IMR-90 (cell line): ENCODE measurements at regions not wholly inside any gene's neighbourhood (a gene's known extent, or its start where the extent isn't known, plus 50 kb on each side); places are given as distances from the start of the nearest gene placed in this dataset.

Experiments used
- ATAC-seq: fragments of 200-7000 bp; cut with Tn5 transposase; 2 replicates; pipeline ENCODE4 v1.9.1; 2020; ENCODE audit warnings: low read depth, mild to moderate bottlenecking, moderate library complexity
- BruUV-seq: library from RNA; stranded (reverse); fragments of 400-500 nt; replicated peaks from 2 replicates; lab custom pipeline; 2021; lab: Mats Ljungman, UMichigan
- CTCF ChIA-PET: fragments of 300-600 bp; formaldehyde crosslinking; extraction: SDS; loops from one replicate; lab custom pipeline; 2021; ENCODE audit warnings: antibody characterized with exemption; lab: Yijun Ruan, JAX
- POLR2A ChIA-PET: fragments of 300-600 bp; sonication (Branson Sonifier 250); formaldehyde crosslinking; loops from one replicate; lab custom pipeline; 2022; ENCODE audit warnings: antibody characterized with exemption; ENCODE audit not compliant: unreplicated experiment; lab: Charles Lee
- DNase-seq: peaks from one replicate; pipeline ENCODE4 v3.0.0; 2013
- H2AFZ ChIP-seq: replicated peaks from 2 replicates; pipeline ENCODE3; 2013; ENCODE audit warnings: low read length, mild to moderate bottlenecking; ENCODE audit not compliant: poor library complexity
- H2AK5ac ChIP-seq: 2 replicates; pipeline ENCODE4 v1.6.1; 2013; ENCODE audit warnings: low read depth, low read length, inconsistent platforms
- H2AK9ac ChIP-seq: replicated peaks from 2 replicates; pipeline ENCODE3; 2013; ENCODE audit warnings: mild to moderate bottlenecking, low read depth, low read length, moderate library complexity; ENCODE audit not compliant: poor library complexity
- H2BK120ac ChIP-seq: 2 replicates; pipeline ENCODE4 v1.6.1; 2013; ENCODE audit warnings: low read depth, low read length, inconsistent platforms
- H2BK15ac ChIP-seq: 3 replicates; pipeline ENCODE4 v1.6.1; 2013; ENCODE audit warnings: low read depth, low read length, inconsistent platforms
- H2BK20ac ChIP-seq: 2 replicates; pipeline ENCODE4 v1.6.1; 2013; ENCODE audit warnings: low read depth, mild to moderate bottlenecking, inconsistent platforms, low read length, moderate library complexity
- H2BK5ac ChIP-seq: 2 replicates; pipeline ENCODE4 v1.6.1; 2013; ENCODE audit warnings: mild to moderate bottlenecking, low read depth, low read length, inconsistent platforms; ENCODE audit not compliant: poor library complexity, severe bottlenecking
- H3K14ac ChIP-seq: replicated peaks from 2 replicates; pipeline ENCODE4 v1.6.1; 2013; ENCODE audit warnings: low read depth, low read length, inconsistent platforms
- H3K18ac ChIP-seq: 2 replicates; pipeline ENCODE4 v1.6.1; 2013; ENCODE audit warnings: low read depth, low read length, control low read depth
- H3K23ac ChIP-seq: 2 replicates; pipeline ENCODE4 v1.6.1; 2013; ENCODE audit warnings: low read depth, low read length, inconsistent platforms
- H3K27ac ChIP-seq: 2 replicates; pipeline ENCODE4 v1.5.1; 2013; ENCODE audit warnings: mild to moderate bottlenecking, control low read depth, low read length; ENCODE audit not compliant: insufficient read depth
- H3K27me3 ChIP-seq: 2 replicates; pipeline ENCODE4 v1.6.1; 2013; ENCODE audit warnings: low read length; ENCODE audit not compliant: control insufficient read depth, insufficient read depth
- H3K36me3 ChIP-seq: 2 replicates; pipeline ENCODE4 v1.6.1; 2013; ENCODE audit warnings: low read length, mixed read lengths; ENCODE audit not compliant: control insufficient read depth, insufficient read depth
- H3K4ac ChIP-seq: 2 replicates; pipeline ENCODE4 v1.6.1; 2013; ENCODE audit warnings: low read depth, low read length, inconsistent platforms
- H3K4me1 ChIP-seq: 2 replicates; pipeline ENCODE4 v1.6.1; 2013; ENCODE audit warnings: low read length, mixed read lengths; ENCODE audit not compliant: control insufficient read depth, insufficient read depth
- H3K4me2 ChIP-seq: 2 replicates; pipeline ENCODE4 v1.6.1; 2013; ENCODE audit warnings: low read depth, mild to moderate bottlenecking, control low read depth, low read length, moderate library complexity
- H3K4me3 ChIP-seq: 2 replicates; pipeline ENCODE4 v1.5.1; 2013; ENCODE audit warnings: low read depth, mild to moderate bottlenecking, control low read depth, low read length, moderate library complexity; ENCODE audit not compliant: insufficient read depth
- H3K56ac ChIP-seq: 2 replicates; pipeline ENCODE4 v1.6.1; 2013; ENCODE audit warnings: low read length, inconsistent platforms; ENCODE audit not compliant: insufficient read depth; ENCODE audit errors: extremely low read depth
- H3K79me1 ChIP-seq, 2 experiments: 2 replicates each; pipeline ENCODE4 v1.6.1; 2013; ENCODE audit warnings: low read length in 2 of 2, inconsistent platforms in 1 of 2, low read depth in 1 of 2
- H3K9ac ChIP-seq: 2 replicates; pipeline ENCODE4 v1.6.1; 2013; ENCODE audit warnings: low read depth, low read length, control low read depth
- H3K9me1 ChIP-seq: 2 replicates; pipeline ENCODE4 v1.6.1; 2013; ENCODE audit warnings: low read length, inconsistent platforms; ENCODE audit not compliant: insufficient read depth
- H3K9me3 ChIP-seq: 2 replicates; pipeline ENCODE4 v1.6.1; 2013; ENCODE audit warnings: low read length; ENCODE audit not compliant: control insufficient read depth, insufficient read depth
- H4K20me1 ChIP-seq: 2 replicates; pipeline ENCODE4 v1.6.1; 2013; ENCODE audit warnings: low read length, inconsistent platforms; ENCODE audit not compliant: insufficient read depth
- H4K5ac ChIP-seq: 2 replicates; pipeline ENCODE4 v1.6.1; 2013; ENCODE audit warnings: mild to moderate bottlenecking, low read depth, low read length, control low read depth
- H4K8ac ChIP-seq, 2 experiments: 2 replicates each; pipeline ENCODE4 v1.6.1; 2013; ENCODE audit warnings: low read depth in 2 of 2, low read length in 2 of 2, control low read depth in 1 of 2, inconsistent platforms in 1 of 2
- H4K91ac ChIP-seq: 2 replicates; pipeline ENCODE4 v1.6.1; 2013; ENCODE audit warnings: low read depth, low read length, inconsistent platforms; ENCODE audit not compliant: insufficient read depth
- BHLHE40 ChIP-seq: fragments of 150-350 bp; IDR thresholded peaks from 2 replicates; pipeline ENCODE4 v1.6.1; 2016; ENCODE audit warnings: mild to moderate bottlenecking, low read depth, low read length
- CHD1 ChIP-seq: IDR thresholded peaks from 2 replicates; pipeline ENCODE4 v1.6.1; 2012; ENCODE audit warnings: low read depth, low read length, improper control_type of control experiment
- ELK1 ChIP-seq: fragments of 150-350 bp; IDR thresholded peaks from 2 replicates; pipeline ENCODE4 v1.6.1; 2016; ENCODE audit warnings: low read depth, mild to moderate bottlenecking, low read length, moderate library complexity, borderline replicate concordance
- FOS ChIP-seq: fragments of 150-350 bp; IDR thresholded peaks from 2 replicates; pipeline ENCODE4 v1.6.1; 2016; ENCODE audit warnings: low read depth, low read length
- MAFK ChIP-seq: IDR thresholded peaks from 2 replicates; pipeline ENCODE4 v1.6.1; 2012; ENCODE audit warnings: low read depth, low read length, improper control_type of control experiment
- MAZ ChIP-seq: IDR thresholded peaks from 2 replicates; pipeline ENCODE4 v1.6.1; 2012; ENCODE audit warnings: low read depth, mild to moderate bottlenecking, low read length, improper control_type of control experiment, moderate library complexity, borderline replicate concordance
- MXI1 ChIP-seq: IDR thresholded peaks from 2 replicates; pipeline ENCODE4 v1.6.1; 2012; ENCODE audit warnings: low read depth, mild to moderate bottlenecking, low read length, moderate library complexity, borderline replicate concordance
- NFE2L2 ChIP-seq: fragments of 150-350 bp; IDR thresholded peaks from 2 replicates; pipeline ENCODE4 v1.6.1; 2016; ENCODE audit warnings: low read depth, mild to moderate bottlenecking, low read length
- POLR2A ChIP-seq: IDR thresholded peaks from 2 replicates; pipeline ENCODE4 v1.6.1; 2012; ENCODE audit warnings: mild to moderate bottlenecking, low read depth, low read length
- RAD21 ChIP-seq: IDR thresholded peaks from 2 replicates; pipeline ENCODE4 v1.6.1; 2012; ENCODE audit warnings: low read length, improper control_type of control experiment
- RCOR1 ChIP-seq: IDR thresholded peaks from 2 replicates; pipeline ENCODE4 v1.6.1; 2012; ENCODE audit warnings: mild to moderate bottlenecking, low read length, improper control_type of control experiment; ENCODE audit not compliant: insufficient replicate concordance
- RFX5 ChIP-seq: IDR thresholded peaks from 2 replicates; pipeline ENCODE4 v1.8.0; 2012; ENCODE audit warnings: low read depth, mild to moderate bottlenecking, low read length, moderate library complexity
- SMC3 ChIP-seq: fragments of 150-350 bp; IDR thresholded peaks from 2 replicates; pipeline ENCODE4 v1.6.1; 2016; ENCODE audit warnings: low read depth, mild to moderate bottlenecking, antibody characterized with exemption, low read length, moderate library complexity
- USF2 ChIP-seq: fragments of 150-350 bp; IDR thresholded peaks from 2 replicates; pipeline ENCODE4 v1.6.1; 2017; ENCODE audit warnings: mild to moderate bottlenecking, antibody characterized with exemption, low read length, low read depth
- WGBS, 2 experiments: methylation state at CpG; one replicate each; pipeline versions ENCODE4 v1.1.5 to v1.1.7; 2013; ENCODE audit warnings: missing lambda C conversion rate in 2 of 2; ENCODE audit not compliant: insufficient read length in 1 of 2; ENCODE audit errors: extremely low coverage in 2 of 2; 5-methylcytosine and 5-hydroxymethylcytosine counted together
- dilution Hi-C: fragments of 300-500 bp; cut with HindIII; formaldehyde crosslinking; loops from one replicate; pipeline ENCODE4 v1.14.3; 2018; ENCODE audit warnings: low sequenced_read_pairs; ENCODE audit not compliant: unreplicated experiment
- in situ Hi-C: fragments of 300-500 bp; cut with MboI; formaldehyde crosslinking; loops from 3 replicates; pipeline ENCODE4 v1.14.3; 2019; ENCODE audit warnings: low sequenced_read_pairs, inconsistent platforms, mixed read lengths
- intact Hi-C: fragments of 100-400 bp; cut with micrococcal nuclease; formaldehyde crosslinking; loops from 2 replicates; pipeline ENCODE4 v1.10.0; 2022
- TF ChIP-seq, protein P1 (sequence below): conservative IDR thresholded peaks from 2 replicates; pipeline ENCODE4 v1.5.1; 2012; ENCODE audit warnings: mild to moderate bottlenecking, low read depth, low read length, improper control_type of control experiment

DNA sequence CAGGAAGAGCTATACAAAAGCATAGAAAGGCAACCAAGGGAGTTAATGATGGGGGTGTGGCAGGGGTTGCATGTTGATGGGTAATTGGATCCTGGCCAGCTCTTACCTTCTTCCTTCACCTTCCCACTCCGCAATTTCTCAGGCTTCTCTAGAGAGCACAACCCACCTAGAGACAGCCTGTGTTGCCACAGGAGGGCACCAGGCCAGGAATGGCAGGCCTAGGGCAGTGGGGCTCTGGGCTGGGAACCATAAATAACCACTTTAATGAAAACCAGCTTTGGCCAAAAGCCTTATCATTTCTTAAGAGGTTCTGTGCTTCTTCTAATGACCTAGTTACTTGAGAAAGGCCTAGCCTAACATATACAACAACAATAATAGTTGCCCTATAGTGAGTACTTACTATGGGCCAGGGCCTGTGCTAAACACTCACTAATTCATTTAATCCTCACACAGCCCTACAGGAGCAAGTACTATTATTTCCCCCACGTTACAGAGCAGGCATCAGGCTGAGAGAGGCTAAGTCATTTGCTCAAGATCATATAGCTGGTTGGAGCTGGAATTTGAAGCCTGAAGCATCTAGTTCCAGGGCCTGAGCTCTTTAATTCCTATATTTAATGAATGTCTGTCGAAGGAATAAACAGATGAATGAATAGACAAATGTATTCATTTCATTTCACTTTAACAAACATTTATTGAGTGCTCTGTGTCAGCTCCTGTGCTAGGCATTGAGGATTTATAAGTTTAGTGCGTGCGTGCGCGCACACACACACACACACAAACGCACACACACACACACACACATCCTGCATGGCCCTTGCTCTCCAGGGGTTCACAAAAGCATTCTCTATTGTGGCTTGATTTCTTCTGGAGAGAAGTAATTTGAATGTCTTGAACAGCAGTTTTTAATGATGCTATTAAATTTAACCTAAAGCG lies 66.8 kb downstream of the RTL9 start:
- H3K4me2 ChIP-seq: no peak overlapping the region
- H4K5ac ChIP-seq: no peak overlapping the region
- no peak overlapping the region for H4K91ac ChIP-seq
- in situ Hi-C loops: no loop called here
- H2AK9ac ChIP-seq: no peak overlapping the region
- peaks cover 12% of the 10 kb centered on the region for H3K27me3 ChIP-seq
- ChIA-PET POLR2A (no interaction called here), CTCF (interaction anchor here (0.8 to 1.8 kb wide), 2 partner anchors 8 to 411 kb away, joined by 3 to 4 read pairs; no protein-coding TSS in a partner anchor)
- no peak overlapping the region for H3K18ac ChIP-seq
- H3K9ac ChIP-seq: no peak overlapping the region
- H3K4me3 ChIP-seq: no peak overlapping the region
- DNase-seq: no peak
- no peak overlapping the region for H2BK20ac ChIP-seq
- no peak overlapping the region for H2BK120ac ChIP-seq
- 0 out of 2 replicates have a peak, but pooled peaks cover 3% of the 10 kb centered on the region for H3K9me1 ChIP-seq
- no peak for ATAC-seq
- H3K23ac ChIP-seq: no peak overlapping the region
- H3K4me1 ChIP-seq: peaks cover 2% of the 10 kb centered on the region
- H3K36me3 ChIP-seq: no peaks in the 10 kb centered on the region
- no peaks in the 10 kb centered on the region for H3K79me1 ChIP-seq
- H3K4ac ChIP-seq: no peak overlapping the region
- intact Hi-C loops: no loop called here
- H4K8ac ChIP-seq: no peak overlapping the region
- BruUV-seq: no TSS peak
- H3K27ac ChIP-seq: no peak overlapping the region
- H2AFZ ChIP-seq: no peak overlapping the region
- no peak overlapping the region for H3K14ac ChIP-seq
- dilution Hi-C loops: no loop called here
- H2BK5ac ChIP-seq: no peak overlapping the region
- no CpG with 5 or more reads among the region's 9 CpGs for WGBS, 2 experiments
- H3K9me3 ChIP-seq: no peaks in the 10 kb centered on the region
- no peak overlapping the region for H3K56ac ChIP-seq
- H2BK15ac ChIP-seq: no peak overlapping the region
- no peaks in the 10 kb centered on the region for H4K20me1 ChIP-seq
- no peak overlapping the region for H2AK5ac ChIP-seq
- no peak for TF ChIP-seq NFE2L2
- no peak for TF ChIP-seq BHLHE40
- no peak for TF ChIP-seq SMC3
- no peak for TF ChIP-seq ELK1
- TF ChIP-seq, protein P1, sequence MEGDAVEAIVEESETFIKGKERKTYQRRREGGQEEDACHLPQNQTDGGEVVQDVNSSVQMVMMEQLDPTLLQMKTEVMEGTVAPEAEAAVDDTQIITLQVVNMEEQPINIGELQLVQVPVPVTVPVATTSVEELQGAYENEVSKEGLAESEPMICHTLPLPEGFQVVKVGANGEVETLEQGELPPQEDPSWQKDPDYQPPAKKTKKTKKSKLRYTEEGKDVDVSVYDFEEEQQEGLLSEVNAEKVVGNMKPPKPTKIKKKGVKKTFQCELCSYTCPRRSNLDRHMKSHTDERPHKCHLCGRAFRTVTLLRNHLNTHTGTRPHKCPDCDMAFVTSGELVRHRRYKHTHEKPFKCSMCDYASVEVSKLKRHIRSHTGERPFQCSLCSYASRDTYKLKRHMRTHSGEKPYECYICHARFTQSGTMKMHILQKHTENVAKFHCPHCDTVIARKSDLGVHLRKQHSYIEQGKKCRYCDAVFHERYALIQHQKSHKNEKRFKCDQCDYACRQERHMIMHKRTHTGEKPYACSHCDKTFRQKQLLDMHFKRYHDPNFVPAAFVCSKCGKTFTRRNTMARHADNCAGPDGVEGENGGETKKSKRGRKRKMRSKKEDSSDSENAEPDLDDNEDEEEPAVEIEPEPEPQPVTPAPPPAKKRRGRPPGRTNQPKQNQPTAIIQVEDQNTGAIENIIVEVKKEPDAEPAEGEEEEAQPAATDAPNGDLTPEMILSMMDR: no peak
- no peak for TF ChIP-seq RFX5
- no peak for TF ChIP-seq RAD21
- no peak for TF ChIP-seq CHD1
- no peak for TF ChIP-seq FOS
- TF ChIP-seq MAZ: no peak
- no peak for TF ChIP-seq USF2
- TF ChIP-seq MAFK: no peak
- TF ChIP-seq RCOR1: no peak
- no peak for TF ChIP-seq POLR2A
- no peak for TF ChIP-seq MXI1
